ENCODE measurements at regions not wholly inside any gene's neighbourhood (a gene's known extent, or its start where the extent isn't known, plus 50 kb on each side); places are given as distances from the start of the nearest gene placed in this dataset.
"Not testable (repeated sequence)": the region's sequence is repeated elsewhere in the genome, so short reads cannot be mapped to it uniquely, and the experiment has no call there.

GRCh38 chr15:20680257-20680815 is 138.7 kb upstream of the GOLGA6L6 start:
- H3K4me3 ChIP-seq; DNase-seq; H3K9me2 ChIP-seq (ENCODE audit: insufficient read depth); intact Hi-C loops (cut with micrococcal nuclease; ENCODE audit: unreplicated experiment); H3K27me3 ChIP-seq (ENCODE audit: insufficient read depth, low read depth); H3K79me2 ChIP-seq (ENCODE audit: low read depth); H2AFZ ChIP-seq; CTCF ChIA-PET; BruUV-seq (replicated peaks); H3K27ac ChIP-seq; H3K36me3 ChIP-seq (ENCODE audit: low read depth); H3K4me2 ChIP-seq; H3K9me3 ChIP-seq (ENCODE audit: insufficient read depth, low read depth); H3F3A ChIP-seq (ENCODE audit: insufficient read depth, low read depth); POLR2A ChIA-PET (ENCODE audit: unreplicated experiment); H4K20me1 ChIP-seq (ENCODE audit: insufficient read depth); H3K4me1 ChIP-seq (replicated peaks; ENCODE audit: insufficient read depth): not testable (repeated sequence)

GRCh38 chr15:20672470-20672869 is 130.9 kb upstream of the GOLGA6L6 start:
- no peaks in the 10 kb centered on the region for H4K20me1 ChIP-seq (ENCODE audit: insufficient read depth)
- no peaks in the 10 kb centered on the region for H3K36me3 ChIP-seq (ENCODE audit: low read depth)
- CTCF ChIA-PET, result no interaction called here
- peak in 1 of 2 experiments; percentile 28 for DNase-seq
- no peaks in the 10 kb centered on the region for H3K9me2 ChIP-seq (ENCODE audit: insufficient read depth)
- H3K9me3 ChIP-seq (ENCODE audit: insufficient read depth, low read depth), result no peaks in the 10 kb centered on the region
- no peaks in the 10 kb centered on the region for H3K4me1 ChIP-seq (replicated peaks; ENCODE audit: insufficient read depth)
- POLR2A ChIA-PET (ENCODE audit: unreplicated experiment), result no interaction called here
- TF ChIP-seq CTCF (conservative IDR thresholded peaks at IDR 0.05), result no peak
- no peak for TF ChIP-seq EZH2 (IDR thresholded peaks at IDR 0.05; ENCODE audit: low read depth)
- BruUV-seq (replicated peaks), result no TSS peak
- no peaks in the 10 kb centered on the region for H3K27me3 ChIP-seq (ENCODE audit: insufficient read depth, low read depth)
- no peaks in the 10 kb centered on the region for H3K79me2 ChIP-seq (ENCODE audit: low read depth)
- no peak overlapping the region for H2AFZ ChIP-seq
- H3K27ac ChIP-seq, result no peak overlapping the region
- H3F3A ChIP-seq (ENCODE audit: insufficient read depth, low read depth), result no peaks in the 10 kb centered on the region
- H3K4me3 ChIP-seq, result no peak overlapping the region
- intact Hi-C loops (cut with micrococcal nuclease; ENCODE audit: unreplicated experiment), result no loop called here
- no peak overlapping the region for H3K4me2 ChIP-seq

- Histone ChIP-seq H3K36me3 (ENCODE audit: low read depth) (no peaks in the 10 kb centered on the region), H3K79me2 (ENCODE audit: low read depth) (no peaks in the 10 kb centered on the region), H3F3A (ENCODE audit: insufficient read depth, low read depth) (no peaks in the 10 kb centered on the region), H2AFZ (no peak overlapping the region), H3K27me3 (ENCODE audit: insufficient read depth, low read depth) (no peaks in the 10 kb centered on the region), H3K4me3 (no peak overlapping the region), H3K9me2 (ENCODE audit: insufficient read depth) (no peaks in the 10 kb centered on the region), H3K9me3 (ENCODE audit: insufficient read depth, low read depth) (no peaks in the 10 kb centered on the region), H3K4me1 (replicated peaks; ENCODE audit: insufficient read depth) (no peaks in the 10 kb centered on the region), H3K27ac (no peak overlapping the region), H4K20me1 (ENCODE audit: insufficient read depth) (no peaks in the 10 kb centered on the region), H3K4me2 (no peak overlapping the region)
- ChIA-PET POLR2A (ENCODE audit: unreplicated experiment) (no interaction called here), CTCF (no interaction called here)
- peak in 1 of 2 experiments; percentile 30 for DNase-seq
- intact Hi-C loops (cut with micrococcal nuclease; ENCODE audit: unreplicated experiment), result no loop called here
- TF ChIP-seq CTCF (conservative IDR thresholded peaks at IDR 0.05) (no peak), EZH2 (IDR thresholded peaks at IDR 0.05; ENCODE audit: low read depth) (no peak)
- BruUV-seq (replicated peaks), result no TSS peak
These were observed 130.1 kb upstream of the GOLGA6L6 start for GRCh38 chr15:20671675-20672074.

GRCh38 chr15:20666410-20666809 is 124.8 kb upstream of the GOLGA6L6 start:
- intact Hi-C loops (cut with micrococcal nuclease; ENCODE audit: unreplicated experiment); POLR2A ChIA-PET (ENCODE audit: unreplicated experiment); CTCF ChIA-PET; H3K4me1 ChIP-seq (replicated peaks; ENCODE audit: insufficient read depth); H3K4me3 ChIP-seq; H3K9me2 ChIP-seq (ENCODE audit: insufficient read depth); H3K9me3 ChIP-seq (ENCODE audit: insufficient read depth, low read depth); H3K36me3 ChIP-seq (ENCODE audit: low read depth); BruUV-seq (replicated peaks); H3K79me2 ChIP-seq (ENCODE audit: low read depth); H3K27me3 ChIP-seq (ENCODE audit: insufficient read depth, low read depth); H3K4me2 ChIP-seq; H2AFZ ChIP-seq; H3F3A ChIP-seq (ENCODE audit: insufficient read depth, low read depth); H4K20me1 ChIP-seq (ENCODE audit: insufficient read depth); H3K27ac ChIP-seq: not testable (repeated sequence)
- DNase-seq, result peak in 1 of 2 experiments; percentile 32

All from PC-9 (cell line).